ENCODE measurements at regions not wholly inside any gene's neighbourhood (a gene's known extent, or its start where the extent isn't known, plus 50 kb on each side); places are given as distances from the start of the nearest gene placed in this dataset.

DNA sequence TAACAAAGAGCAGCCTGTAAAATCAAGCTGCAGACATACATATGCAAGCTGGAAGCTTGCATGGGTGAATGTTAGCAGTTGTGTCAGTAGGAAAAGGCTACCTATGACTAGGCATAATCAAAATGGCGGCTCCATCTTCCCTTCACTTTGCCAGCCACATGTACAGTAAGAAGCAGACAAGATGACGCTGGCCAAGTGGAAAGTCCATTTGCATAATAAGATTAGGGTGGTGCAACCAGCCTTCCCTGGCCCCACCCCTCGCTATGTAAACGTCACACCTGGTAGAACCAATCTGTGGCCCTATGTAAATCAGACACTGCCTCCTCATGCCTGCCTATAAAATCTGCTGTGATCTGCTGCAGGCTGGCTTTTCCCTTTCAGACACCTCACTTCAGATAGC lies 171.9 kb upstream of the USP25 start:
- no peak for DNase-seq

DNA sequence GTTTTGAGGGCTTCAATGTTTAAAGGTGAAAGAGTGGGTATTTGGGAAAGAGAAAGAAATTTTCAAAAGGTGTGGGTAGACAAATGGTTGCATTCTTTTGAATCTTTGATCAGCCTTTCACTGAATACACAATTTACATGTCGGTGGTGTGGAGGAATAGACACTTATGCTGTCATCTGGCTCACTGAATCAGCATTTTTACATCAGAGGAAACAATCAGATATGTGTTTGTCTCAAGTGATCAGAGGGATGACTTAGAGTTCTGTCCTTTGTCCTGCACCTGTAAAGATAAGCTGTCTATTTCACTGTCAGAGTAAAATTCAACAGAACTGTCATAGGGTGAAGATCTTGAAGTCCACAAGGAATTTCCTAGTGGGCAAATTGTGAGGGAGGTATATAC lies 170.9 kb upstream of the USP25 start:
- DNase-seq, result no peak

DNA sequence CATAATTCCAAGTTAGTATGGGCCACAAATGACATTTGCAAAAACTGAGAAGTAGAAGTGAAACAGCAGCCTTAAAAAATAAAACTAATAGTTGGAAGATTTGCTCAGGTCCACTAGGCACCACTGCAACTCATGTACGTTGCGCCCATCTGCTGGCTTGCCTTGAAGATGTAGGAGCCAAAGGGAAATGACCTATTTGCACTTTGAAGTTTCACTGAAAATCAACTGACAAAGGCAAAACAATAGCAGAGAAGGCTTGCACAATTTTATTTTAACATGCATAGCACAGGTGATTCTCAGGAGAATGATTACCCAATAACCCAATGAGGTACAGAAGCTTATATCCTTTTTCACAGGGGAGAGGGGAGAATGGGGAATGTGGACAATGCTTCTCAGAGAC lies 170.1 kb upstream of the USP25 start:
- DNase-seq, result no peak

DNA sequence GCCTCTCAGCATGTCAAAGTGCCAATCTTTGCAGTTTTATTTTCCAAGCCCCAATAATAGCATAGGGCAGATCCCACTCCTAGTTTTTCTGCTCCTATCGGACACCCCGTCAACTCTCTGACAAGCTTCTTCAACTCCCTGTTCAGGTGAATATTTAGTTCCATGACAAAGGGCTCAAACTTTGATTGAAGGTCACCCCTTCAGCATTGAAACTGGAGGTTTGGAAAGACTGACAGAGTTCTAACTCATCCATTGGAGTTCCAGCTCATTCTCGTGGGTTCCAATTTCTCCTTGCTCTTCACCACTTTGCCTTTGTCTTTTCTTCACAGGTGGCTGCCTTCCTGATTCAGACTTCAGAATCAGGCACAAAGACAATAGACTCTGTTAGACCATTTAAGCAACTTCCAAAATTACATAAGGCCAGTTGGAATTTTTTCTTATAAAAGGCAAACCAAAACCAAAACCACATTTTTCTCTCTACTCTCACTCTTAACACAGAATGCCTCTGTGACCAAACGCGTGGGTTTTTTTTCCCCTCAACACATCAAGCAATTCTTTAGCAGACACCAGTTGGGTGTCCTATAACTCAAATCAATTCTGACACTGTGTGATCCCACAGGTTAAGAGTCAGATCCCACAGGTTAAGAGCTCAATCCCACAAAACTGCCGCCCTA lies 169.3 kb upstream of the USP25 start:
- no peak for DNase-seq

DNA sequence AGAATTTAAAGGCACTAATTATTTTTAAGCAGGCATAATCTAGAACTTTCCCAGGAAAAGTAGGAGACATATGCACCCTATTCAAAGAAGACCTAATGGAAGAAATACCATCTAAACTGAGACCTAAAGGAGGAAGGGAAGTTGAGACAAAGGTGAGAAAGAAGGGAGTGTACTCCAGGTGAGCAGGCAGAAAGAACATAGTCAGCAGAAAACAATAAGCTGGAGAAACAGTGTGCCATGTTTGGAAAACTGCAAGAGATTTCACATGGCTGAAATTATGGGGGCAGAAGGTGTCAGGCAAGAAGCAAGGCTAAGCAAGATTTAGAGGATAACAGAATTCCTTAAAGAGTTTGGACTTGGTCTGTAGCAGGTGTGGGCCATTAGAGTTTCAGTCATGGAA lies 167.0 kb upstream of the USP25 start:
- no peak for DNase-seq

DNA sequence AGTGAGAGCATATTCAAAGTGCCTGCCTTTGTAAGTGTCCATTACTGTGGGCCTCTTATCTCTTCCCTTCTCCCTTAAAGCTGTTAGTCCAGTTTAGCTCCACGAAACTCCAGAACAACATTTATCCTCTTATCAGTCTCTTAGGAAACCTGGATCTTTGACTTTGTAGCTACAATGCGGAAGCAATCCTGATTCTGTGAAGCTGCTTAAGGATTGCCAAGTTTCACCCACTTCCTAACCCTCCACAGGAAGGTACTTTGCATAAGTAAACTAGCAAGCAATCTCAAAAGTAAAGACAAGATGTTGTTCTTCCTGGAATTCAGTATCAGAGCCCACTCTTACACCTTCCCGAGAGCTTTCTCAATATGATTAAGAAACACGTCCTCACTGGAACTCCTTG lies 164.9 kb upstream of the USP25 start:
- no peak for DNase-seq

DNA sequence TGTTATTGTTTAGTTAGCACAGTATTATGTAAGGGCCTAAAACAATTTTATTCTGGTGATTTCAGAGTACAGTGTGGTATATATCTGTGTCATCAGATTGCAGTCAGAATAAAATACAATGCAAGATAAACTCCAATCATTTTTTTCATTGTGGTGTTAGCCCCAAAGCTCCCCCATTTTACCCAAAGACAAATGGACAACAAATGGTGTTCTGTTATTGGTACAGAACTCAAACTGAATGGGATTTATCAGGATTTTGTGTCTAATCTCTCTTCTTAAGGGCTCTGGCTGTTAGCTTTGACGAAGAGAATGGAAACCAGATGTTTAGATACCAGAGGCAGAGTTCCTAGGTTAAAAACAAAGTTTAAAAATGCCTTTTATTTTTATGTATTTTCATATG lies 163.1 kb upstream of the USP25 start:
- no peak for DNase-seq

DNA sequence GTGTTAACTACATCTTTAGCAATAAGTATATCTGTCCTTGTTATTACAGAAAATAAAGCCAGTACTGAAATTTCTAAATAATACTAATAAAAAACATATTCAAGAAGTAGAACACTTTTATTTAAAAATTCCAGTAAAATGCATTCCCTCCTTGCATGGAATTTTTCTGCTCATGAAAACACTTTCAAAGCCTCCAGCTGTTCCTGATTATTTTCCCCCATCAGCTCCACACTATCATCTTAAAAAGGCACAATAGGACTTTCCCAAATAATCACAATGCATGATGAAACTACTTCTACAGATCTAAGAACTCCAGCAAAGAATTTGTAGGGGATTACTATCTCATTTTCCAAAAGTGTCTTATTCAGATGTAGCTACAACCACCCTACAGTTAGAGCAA lies 162.6 kb upstream of the USP25 start:
- DNase-seq, result no peak

DNA sequence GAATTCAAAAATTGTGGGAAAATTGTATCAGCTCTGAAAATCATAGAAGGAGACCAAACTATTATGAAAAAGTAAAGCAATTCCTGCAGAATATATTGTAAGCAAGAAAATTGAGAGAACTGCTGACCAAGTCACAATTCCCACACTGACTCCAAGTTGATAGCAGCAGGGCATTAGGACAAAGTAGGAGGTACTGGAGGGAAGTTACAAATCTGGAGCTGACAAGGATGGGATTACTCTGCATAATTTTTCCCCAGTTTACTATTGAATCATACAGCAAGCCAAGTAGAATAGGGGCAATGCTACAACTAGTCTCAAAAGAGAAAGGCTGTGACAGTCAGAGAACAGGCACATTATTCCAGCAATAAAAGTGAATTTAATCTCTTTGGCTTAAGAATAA lies 161.3 kb upstream of the USP25 start:
- no peak for DNase-seq

DNA sequence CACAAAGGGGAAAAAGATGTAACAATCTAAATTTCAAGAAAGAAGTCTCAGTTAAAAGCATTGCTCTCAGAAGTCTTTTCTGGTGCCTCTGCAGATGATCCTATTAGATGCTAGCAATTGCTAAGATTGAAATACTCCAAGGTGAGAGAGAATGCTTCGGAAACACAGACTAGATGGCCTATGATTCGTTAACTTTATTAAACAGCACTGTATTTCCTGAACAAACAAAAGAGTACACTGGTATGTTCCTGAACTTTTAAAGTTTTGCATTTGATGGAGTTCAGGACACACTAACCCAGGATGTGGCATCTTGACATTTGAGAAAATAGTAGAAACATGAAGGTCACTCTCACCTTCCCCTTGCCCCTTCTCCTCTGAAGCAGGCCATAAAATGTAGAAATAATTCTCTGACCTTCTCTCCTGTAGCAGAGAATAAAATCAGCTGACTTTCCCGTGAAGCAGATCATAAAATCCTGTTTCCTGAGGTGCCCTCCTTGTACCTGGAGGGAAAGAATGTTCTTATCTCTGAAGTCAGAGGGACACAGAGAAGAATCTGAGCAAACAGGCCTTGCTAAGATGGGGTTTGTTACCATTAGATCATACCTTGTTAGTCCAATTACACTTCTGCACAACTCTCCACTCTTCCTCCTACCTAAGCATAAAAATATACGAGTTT lies 142.9 kb upstream of the USP25 start:
- DNase-seq, result no peak

DNA sequence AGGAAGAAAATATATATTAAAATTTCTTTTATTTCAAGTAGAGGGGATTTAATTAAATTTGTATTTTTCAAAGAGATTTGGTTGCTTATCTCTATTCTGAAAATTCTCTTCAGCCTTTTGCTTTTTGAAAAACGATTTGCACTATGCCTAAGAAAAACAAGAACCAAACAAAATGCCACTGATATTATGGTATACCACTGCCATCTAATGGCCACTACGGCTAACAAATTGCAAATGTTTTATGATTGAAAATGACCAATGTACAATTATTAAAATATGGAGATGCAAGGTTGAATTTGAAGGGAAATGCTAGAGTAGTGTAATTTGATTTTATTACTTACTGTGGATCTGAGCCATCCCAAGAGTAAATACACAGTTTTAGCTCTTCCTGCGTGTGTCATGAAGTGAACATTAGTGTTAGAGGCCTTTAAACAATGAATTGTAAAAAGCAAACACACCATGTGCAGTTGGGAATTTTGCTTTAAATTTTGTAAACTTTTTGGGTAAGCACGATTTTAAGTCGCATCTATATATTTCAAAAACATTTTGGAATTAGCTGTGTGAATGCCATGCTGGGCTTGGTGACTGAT lies 137.4 kb upstream of the USP25 start:
- DNase-seq, result no peak

DNA sequence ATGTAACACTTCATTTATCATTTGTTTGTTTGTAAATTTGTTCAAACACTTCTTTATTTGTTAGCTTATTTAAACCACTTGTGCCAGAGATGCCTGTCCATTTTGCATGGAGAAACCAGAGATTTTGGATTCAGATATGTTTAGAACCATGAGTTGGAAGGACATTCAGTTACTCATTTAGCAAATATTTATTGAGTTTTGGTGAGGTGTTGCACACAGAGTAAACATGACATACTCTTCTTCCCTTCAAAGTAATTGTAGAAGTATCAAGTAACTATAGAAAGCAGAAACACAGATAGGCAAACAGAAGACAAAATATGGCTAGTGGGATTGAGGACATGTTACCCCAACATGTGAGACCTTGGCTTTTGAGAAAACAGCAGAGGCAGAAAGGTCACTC lies 136.8 kb upstream of the USP25 start:
- no peak for DNase-seq

DNA sequence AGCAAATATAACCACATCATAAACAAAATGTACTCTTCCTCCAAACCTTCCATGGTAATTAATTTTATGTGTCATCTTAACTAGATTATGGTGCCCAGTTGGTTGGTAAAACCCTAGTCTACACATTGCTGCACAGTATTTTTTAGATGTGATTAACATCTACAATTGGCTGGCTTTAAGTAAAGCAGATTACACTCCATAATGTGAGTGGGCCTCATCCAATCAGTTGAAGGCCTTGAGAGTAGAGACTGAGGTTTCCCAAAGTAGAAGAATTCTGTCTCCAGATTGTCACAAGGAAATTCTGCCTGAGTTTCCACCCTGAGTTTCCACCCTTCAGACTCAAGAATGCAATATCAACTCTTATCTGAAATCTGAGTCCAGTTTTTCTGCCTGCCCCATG lies 128.4 kb upstream of the USP25 start:
- DNase-seq, result no peak

DNA sequence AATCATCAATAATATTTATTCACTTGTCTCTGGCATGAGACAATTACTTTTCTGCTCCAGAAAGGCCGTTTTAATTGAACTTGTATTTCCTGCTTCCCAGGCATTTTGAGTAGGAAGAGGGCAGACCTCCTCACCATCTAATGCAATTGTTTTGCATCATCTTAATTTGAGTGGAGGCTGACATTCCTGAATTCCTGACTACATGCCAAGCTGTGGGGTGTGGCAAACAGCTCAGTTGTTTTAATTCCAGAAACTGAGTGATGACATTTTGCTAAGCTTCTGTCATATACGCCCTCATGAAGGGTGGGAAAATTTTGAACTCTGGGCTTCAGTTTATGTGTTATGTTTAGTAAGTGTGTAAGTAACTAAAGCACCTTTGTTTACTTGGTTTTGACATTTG lies 125.4 kb upstream of the USP25 start:
- DNase-seq, result no peak

DNA sequence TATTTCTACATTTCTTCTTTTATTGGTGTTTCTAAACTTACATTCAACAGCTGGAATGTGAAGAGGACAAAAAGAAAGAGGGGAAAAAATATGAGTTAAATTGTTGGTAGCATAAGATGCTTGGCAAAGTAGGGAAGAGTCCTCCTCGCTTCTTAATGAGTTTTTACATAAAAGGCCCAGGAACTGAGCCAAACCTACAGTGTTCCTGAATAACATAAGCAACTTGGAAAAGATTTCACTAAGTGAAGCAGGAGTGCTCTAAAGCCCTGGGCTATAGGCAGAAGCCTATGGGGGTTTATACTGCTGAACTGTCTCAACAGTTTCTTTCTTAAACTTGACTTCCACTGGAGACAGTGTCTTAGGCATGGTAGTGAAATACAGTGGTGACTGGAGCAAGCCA lies 115.0 kb upstream of the USP25 start:
- no peak for DNase-seq

DNA sequence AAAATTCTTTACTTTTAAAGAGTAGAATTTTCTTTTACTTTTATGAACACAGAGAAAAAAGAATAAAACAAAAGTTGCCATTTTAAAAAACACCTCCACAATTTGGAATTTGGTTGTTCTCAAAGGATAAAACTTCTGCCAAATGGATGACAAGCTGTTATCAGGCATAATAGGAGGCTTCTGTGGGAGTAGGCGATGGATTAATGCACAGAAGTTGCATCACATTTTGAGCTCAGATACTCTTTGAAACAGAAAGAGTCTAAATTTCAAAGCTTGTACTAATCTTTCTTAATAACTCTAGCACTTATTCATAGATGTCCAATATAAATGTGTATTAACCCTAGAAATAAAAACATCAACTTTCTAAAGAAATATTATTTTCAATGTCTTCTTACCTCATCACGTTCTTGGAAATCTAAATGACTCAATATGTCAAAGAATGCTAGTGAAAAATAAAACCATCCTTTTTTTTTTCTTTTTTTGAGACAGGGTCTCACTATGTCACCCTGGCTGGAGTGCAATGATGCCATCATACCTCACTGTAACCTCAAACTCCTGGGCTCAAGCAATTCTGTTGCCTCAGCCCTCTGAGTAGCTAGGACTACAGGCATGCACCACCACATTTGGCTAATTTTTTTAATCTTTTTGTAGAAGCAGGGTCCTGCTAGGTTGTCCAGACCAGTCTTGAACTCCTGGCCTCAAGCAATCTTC lies 112.8 kb upstream of the USP25 start:
- DNase-seq, result no peak

DNA sequence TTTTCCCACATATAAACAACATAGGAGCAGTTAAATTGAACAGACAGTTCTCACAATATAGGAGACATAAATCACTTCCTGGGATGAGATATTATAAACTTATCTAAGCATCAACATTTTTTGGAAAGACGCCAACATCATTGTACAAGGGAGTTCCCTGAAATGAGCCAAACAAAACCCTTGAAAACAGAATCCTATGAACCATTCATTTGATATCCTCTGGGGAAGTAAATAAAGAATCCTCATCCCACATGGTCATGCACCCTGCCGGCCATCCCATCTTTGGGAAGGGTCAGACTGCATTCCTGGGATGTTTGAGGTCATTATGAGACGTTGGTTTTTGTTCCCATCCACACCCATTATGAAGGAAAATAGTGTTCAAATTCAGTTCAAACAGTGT lies 111.8 kb upstream of the USP25 start:
- DNase-seq, result no peak

DNA sequence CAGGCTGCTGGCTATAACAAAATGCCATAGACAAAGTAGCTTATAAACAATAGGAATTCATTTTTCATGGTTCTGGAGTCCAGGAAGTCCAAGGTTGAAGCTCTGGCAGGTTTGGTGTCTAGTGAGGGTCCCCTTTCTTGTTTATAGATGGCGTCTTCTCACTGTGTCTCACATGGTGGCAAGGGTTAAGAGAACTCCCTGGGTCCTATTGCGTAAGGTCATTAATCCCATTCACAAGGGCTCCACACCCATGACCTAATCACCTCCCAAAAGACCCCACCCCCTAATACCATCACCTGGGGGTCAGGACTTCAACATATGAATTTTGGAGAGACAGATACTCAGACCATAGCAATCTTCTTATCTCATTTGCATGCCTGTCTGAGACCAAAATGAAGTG lies 108.9 kb upstream of the USP25 start:
- no peak for DNase-seq

DNA sequence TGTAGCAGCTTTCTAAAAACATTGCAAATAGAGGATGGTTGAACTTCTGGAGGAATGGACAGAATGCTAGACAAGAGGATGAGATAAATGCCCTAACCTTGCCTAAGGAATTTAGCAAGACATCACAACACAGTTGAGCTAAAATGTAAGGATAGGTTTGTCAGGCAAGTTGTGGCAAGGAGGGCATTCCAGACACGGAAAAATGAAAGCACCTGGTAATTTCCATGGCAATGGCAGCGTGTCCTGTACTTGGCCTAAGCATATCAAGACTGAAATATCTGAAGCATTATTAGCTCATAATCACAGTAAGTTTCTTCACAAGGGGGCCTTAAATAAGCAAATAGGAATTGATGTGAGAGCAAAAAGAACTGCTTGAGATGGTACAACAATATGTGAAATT lies 105.1 kb upstream of the USP25 start:
- no peak for DNase-seq

DNA sequence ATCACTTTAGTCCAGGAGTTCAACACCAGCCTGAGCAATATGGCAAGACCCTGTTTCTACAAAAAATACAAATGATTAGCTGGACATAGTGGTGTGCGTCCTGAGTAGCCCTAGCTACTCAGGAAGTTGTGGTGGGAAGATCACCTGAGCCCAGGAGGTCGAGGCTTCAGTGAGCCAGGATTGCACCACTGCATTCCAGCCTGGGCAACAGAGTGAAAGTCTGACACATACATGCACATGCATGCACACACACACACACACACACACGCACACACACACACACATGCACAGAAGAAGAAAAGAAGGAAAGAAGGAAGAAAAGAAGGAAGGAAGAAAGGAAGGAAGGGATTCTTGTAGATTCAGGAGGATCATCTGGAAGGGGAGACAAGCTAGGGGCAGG lies 104.4 kb upstream of the USP25 start:
- no peak for DNase-seq

DNA sequence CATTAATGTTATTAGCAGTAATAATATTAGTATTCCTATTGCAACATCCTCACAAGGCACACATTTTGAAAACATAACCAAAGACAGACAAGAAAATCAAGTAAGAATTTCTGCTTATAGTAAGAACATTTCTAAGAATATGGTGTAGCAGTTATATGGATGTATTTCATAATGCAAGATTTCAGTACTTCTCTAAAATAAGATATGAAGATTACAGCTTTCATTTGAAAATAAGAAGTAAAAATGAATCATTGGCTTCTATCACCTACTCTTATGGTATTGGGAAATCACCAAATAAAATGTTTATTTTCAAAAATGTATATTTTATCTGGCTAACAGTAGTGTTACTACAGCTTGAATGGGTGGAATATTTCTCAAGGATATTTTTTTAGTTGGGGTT lies 103.8 kb upstream of the USP25 start:
- DNase-seq, result no peak

DNA sequence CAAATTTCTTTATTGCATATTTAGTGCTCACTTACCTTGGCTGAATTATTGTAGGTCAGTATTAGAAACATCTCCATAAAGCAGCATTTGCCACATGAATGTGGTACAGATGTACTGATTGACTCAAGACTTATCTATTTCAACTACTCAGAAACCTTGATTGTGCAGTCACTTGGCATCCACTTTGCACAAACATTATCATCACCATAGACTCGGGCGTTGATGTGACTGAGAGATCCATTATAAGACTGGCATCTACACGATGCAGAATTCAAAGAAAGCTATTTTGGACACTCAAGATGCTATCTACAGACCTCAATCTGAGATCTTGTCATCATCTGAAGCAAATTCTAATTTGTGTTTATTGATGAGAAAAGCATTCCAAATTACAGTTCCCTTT lies 102.8 kb upstream of the USP25 start:
- DNase-seq, result no peak

DNA sequence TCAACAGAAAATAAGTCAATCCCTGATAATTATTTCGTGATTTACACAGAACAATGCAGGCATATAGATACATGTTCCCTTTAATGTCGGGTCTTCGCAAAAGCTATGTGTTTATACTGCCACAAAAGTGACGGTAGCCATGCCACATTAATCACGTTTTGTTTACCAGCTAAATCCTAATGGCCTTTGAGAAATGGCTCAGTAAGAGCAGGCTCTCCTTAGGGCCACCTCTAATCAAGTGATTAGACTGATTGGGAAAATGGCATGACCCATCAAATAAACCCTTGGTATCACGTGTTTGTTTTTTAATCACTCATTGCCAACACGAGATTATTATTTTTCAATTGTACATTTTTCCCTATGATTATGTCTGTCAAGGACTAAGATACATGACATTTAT lies 102.0 kb upstream of the USP25 start:
- no peak for DNase-seq

DNA sequence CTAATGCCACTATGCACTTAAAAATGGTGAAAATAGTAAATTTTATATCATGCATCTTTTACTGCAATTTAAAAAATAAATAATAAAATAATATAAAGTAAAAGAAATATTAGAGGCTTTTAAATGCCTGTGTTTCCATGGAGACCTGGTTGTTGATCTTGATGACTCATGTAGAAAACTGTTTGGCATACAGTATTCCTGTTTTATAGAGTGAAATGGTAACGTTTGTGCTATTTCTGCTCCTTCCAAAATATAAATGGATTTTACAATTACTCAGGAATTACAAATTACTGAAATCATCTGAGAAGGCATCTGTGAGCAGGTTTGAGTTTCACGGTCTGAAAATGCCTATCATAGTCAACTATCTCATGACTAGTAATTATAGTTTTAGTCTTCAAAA lies 98.4 kb upstream of the USP25 start:
- no peak for DNase-seq

Data from right forelimb (tissue), 1 donor.